HG02588 (cell line): ENCODE measurements at regions not wholly inside any gene's neighbourhood (a gene's known extent, or its start where the extent isn't known, plus 50 kb on each side); places are given as distances from the start of the nearest gene placed in this dataset.
"Not testable (repeated sequence)": the region's sequence is repeated elsewhere in the genome, so short reads cannot be mapped to it uniquely, and the experiment has no call there.

ENCODE experiments used
- ATAC-seq: cut with Tn5 transposase; IDR thresholded peaks from one replicate; pipeline ENCODE4 v1.9.1; 2021; ENCODE audit warnings: mild to moderate bottlenecking, moderate library complexity; ENCODE audit not compliant: unreplicated experiment

GRCh38 chr12:30378307-30378706, 317.4 kb downstream of the IPO8 start:
- ATAC-seq: no peak

GRCh38 chr12:30364822-30365221, 330.8 kb downstream of the IPO8 start:
- no peak for ATAC-seq

- ATAC-seq: no peak
Measured at GRCh38 chr12:30361145-30361544, 334.5 kb downstream of the IPO8 start.

GRCh38 chr12:30358671-30359070, 337.0 kb downstream of the IPO8 start:
- ATAC-seq: no peak

GRCh38 chr12:30357766-30358490, 337.7 kb downstream of the IPO8 start:
- no peak for ATAC-seq

GRCh38 chr12:30345744-30346471, 349.8 kb downstream of the IPO8 start:
- ATAC-seq: no peak

- ATAC-seq: no peak
Measured at GRCh38 chr12:30330565-30330964, 365.1 kb downstream of the IPO8 start.

GRCh38 chr12:30329281-30329680, 366.4 kb downstream of the IPO8 start:
- no peak for ATAC-seq

GRCh38 chr12:30323008-30323407, 372.7 kb downstream of the IPO8 start:
- ATAC-seq: no peak

- ATAC-seq: no peak
Measured at GRCh38 chr12:30320561-30320960, 375.1 kb downstream of the IPO8 start.

GRCh38 chr12:30314506-30315100, 381.1 kb downstream of the IPO8 start:
- no peak for ATAC-seq

GRCh38 chr12:30308010-30308717, 387.5 kb downstream of the IPO8 start:
- no peak for ATAC-seq

- no peak for ATAC-seq
Measured at GRCh38 chr12:30304528-30304927, 391.1 kb downstream of the IPO8 start.

GRCh38 chr12:30301291-30301690, 394.4 kb downstream of the IPO8 start:
- ATAC-seq: no peak

- ATAC-seq: no peak
Measured at GRCh38 chr12:30296486-30296885, 399.2 kb downstream of the IPO8 start.

GRCh38 chr12:30286345-30286926, 409.2 kb downstream of the IPO8 start:
- no peak for ATAC-seq

- no peak for ATAC-seq
Measured at GRCh38 chr12:30278401-30278800, 417.3 kb downstream of the IPO8 start.

GRCh38 chr12:30272515-30272914, 423.2 kb downstream of the IPO8 start:
- not testable (repeated sequence) for ATAC-seq

- ATAC-seq: no peak
Measured at GRCh38 chr12:30269496-30269895, 426.2 kb downstream of the IPO8 start.

GRCh38 chr12:30268041-30268440, 427.6 kb downstream of the IPO8 start:
- ATAC-seq: no peak

- no peak for ATAC-seq
Measured at GRCh38 chr12:30263434-30263833, 432.2 kb downstream of the IPO8 start.
